HepG2 (cell line): ENCODE measurements at regions not wholly inside any gene's neighbourhood (a gene's known extent, or its start where the extent isn't known, plus 50 kb on each side); places are given as distances from the start of the nearest gene placed in this dataset.

ENCODE experiments used
- ATF3 ChIP-seq: sonication (generic); formaldehyde crosslinking; IDR thresholded peaks from 2 replicates; pipeline ENCODE4 v1.4.0; 2020; ENCODE audit warnings: missing genetic modification reagents
- BHLHE40 ChIP-seq: IDR thresholded peaks from 2 replicates; pipeline ENCODE4 v1.6.1; 2011; ENCODE audit warnings: low read length, improper control_type of control experiment
- BRF2 ChIP-seq: sonication (generic); formaldehyde crosslinking; IDR thresholded peaks from 2 replicates; pipeline ENCODE4 v1.8.1; 2022; ENCODE audit warnings: mild to moderate bottlenecking, missing genetic modification reagents
- CHCHD3 ChIP-seq: sonication (generic); formaldehyde crosslinking; IDR thresholded peaks from 2 replicates; pipeline ENCODE4 v1.8.0; 2022; ENCODE audit warnings: mild to moderate bottlenecking, missing genetic modification reagents, moderate library complexity
- MTF1 ChIP-seq: sonication (generic); formaldehyde crosslinking; IDR thresholded peaks from 2 replicates; pipeline ENCODE4 v1.5.0; 2020; ENCODE audit warnings: missing genetic modification reagents
- NFE2 ChIP-seq: sonication (generic); formaldehyde crosslinking; IDR thresholded peaks from 2 replicates; pipeline ENCODE4 v1.4.0; 2020; ENCODE audit warnings: missing genetic modification reagents
- NR0B2 ChIP-seq: sonication (generic); formaldehyde crosslinking; IDR thresholded peaks from 2 replicates; pipeline ENCODE4 v1.4.0; 2020; ENCODE audit warnings: mild to moderate bottlenecking, missing genetic modification reagents
- PAXIP1 ChIP-seq: sonication (generic); formaldehyde crosslinking; conservative IDR thresholded peaks from 2 replicates; pipeline ENCODE4 v1.4.0; 2020; ENCODE audit warnings: mild to moderate bottlenecking, missing genetic modification reagents, moderate library complexity
- POLR2AphosphoS5 ChIP-seq: IDR thresholded peaks from 2 replicates; pipeline ENCODE4 v1.6.1; 2012; ENCODE audit warnings: low read depth, low read length
- RELA ChIP-seq: sonication (generic); formaldehyde crosslinking; IDR thresholded peaks from 2 replicates; pipeline ENCODE4 v1.4.0; 2020; ENCODE audit warnings: missing genetic modification reagents
- SKIL ChIP-seq: sonication (generic); formaldehyde crosslinking; IDR thresholded peaks from 2 replicates; pipeline ENCODE4 v1.8.0; 2022; ENCODE audit warnings: missing genetic modification reagents, mild to moderate bottlenecking, moderate library complexity, borderline replicate concordance
- TCF7 ChIP-seq: sonication (generic); IDR thresholded peaks from 2 replicates; pipeline ENCODE4 v1.6.1; 2016; ENCODE audit warnings: antibody characterized with exemption, low read depth
- U2AF2 ChIP-seq: fragments of 200-400 bp; formaldehyde crosslinking; IDR thresholded peaks from 2 replicates; pipeline ENCODE4 v1.6.1; 2017; ENCODE audit warnings: low read depth, mild to moderate bottlenecking, low read length
- ZBTB44 ChIP-seq: sonication (generic); formaldehyde crosslinking; IDR thresholded peaks from 2 replicates; pipeline ENCODE4 v1.4.0; 2020; ENCODE audit warnings: missing genetic modification reagents
- ZNF512 ChIP-seq: sonication (generic); formaldehyde crosslinking; IDR thresholded peaks from 2 replicates; pipeline ENCODE4 v1.4.0; 2020; ENCODE audit warnings: mild to moderate bottlenecking, missing genetic modification reagents
- ZNF530 ChIP-seq: sonication (generic); formaldehyde crosslinking; IDR thresholded peaks from 2 replicates; pipeline ENCODE4 v1.5.0; 2020; ENCODE audit warnings: low read depth, mild to moderate bottlenecking, missing genetic modification reagents

GRCh38 chr6:127023001-127023778 lies 95.3 kb upstream of the RSPO3 start (continued):
- no peak for TF ChIP-seq NR0B2 (CRISPR knock-in tag)
- peak; percentile 95 for TF ChIP-seq BRF2 (CRISPR knock-in tag)
- TF ChIP-seq ZBTB44 (CRISPR knock-in tag): no peak
- TF ChIP-seq SKIL (CRISPR knock-in tag): peak; percentile 73; the same call in 1 of the 2 replicates
- TF ChIP-seq TCF7: peak; percentile 93
- 0 out of 2 replicates have a peak, but pooled peaks have one; percentile 47 for TF ChIP-seq ATF3 (CRISPR knock-in tag)
- TF ChIP-seq RELA (CRISPR knock-in tag): no peak
- TF ChIP-seq NFE2: peak; percentile 99
- TF ChIP-seq CHCHD3 (CRISPR knock-in tag): no peak
- peak; percentile 94 for TF ChIP-seq BHLHE40
- TF ChIP-seq POLR2AphosphoS5: no peak
- TF ChIP-seq MTF1 (CRISPR knock-in tag): no peak
- TF ChIP-seq ZNF530 (CRISPR knock-in tag): no peak
- TF ChIP-seq U2AF2: no peak
- TF ChIP-seq PAXIP1 (CRISPR knock-in tag): peak; percentile 48
- no peak for TF ChIP-seq ZNF512 (CRISPR knock-in tag)
